A549 (cell line): ENCODE measurements at regions not wholly inside any gene's neighbourhood (a gene's known extent, or its start where the extent isn't known, plus 50 kb on each side); places are given as distances from the start of the nearest gene placed in this dataset.

ENCODE experiments used
- ATAC-seq, 2 experiments: fragments of 200-7000 bp in 1 of 2; fragments of >200 bp in 1 of 2; cut with Nextera tagmentation in 1 of 2; cut with Tn5 transposase in 1 of 2; 3 replicates each; pipeline versions ENCODE4 v1.8.0 to v1.9.1; 2018 to 2020; ENCODE audit warnings: mild to moderate bottlenecking in 1 of 2, moderate library complexity in 1 of 2
- CTCF ChIA-PET: fragments of 300-600 bp; sonication (Branson Sonifier 250); formaldehyde crosslinking; extraction: SDS; loops from one replicate; lab custom pipeline; 2021; ENCODE audit warnings: antibody characterized with exemption, inconsistent platforms; lab: Yijun Ruan, JAX
- POLR2A ChIA-PET: fragments of 350-600 bp; formaldehyde crosslinking; extraction: SDS; loops from one replicate; lab custom pipeline; 2021; ENCODE audit warnings: antibody characterized with exemption, inconsistent platforms; lab: Yijun Ruan, JAX
- DNase-seq, 2 experiments: peaks; one replicate each; pipeline versions ENCODE4 v3.0.0 to v3.0.0-alpha.2; 2011 to 2016; ENCODE audit warnings: low read depth in 1 of 2, low spot score in 1 of 2
- FAIRE-seq: peaks from 2 replicates; lab custom pipeline; 2011; peaks lifted over from hg19 to GRCh38; lab: Jason Lieb, UNC
- H3K27ac ChIP-seq, 2 experiments: fragments of >200 bp; sonication (Bioruptor Twin); formaldehyde crosslinking; 3 replicates each; pipeline ENCODE4 v1.5.1; 2016 to 2017
- H3K4me1 ChIP-seq: fragments of >200 bp; sonication (Bioruptor Twin); formaldehyde crosslinking; 3 replicates; pipeline ENCODE4 v1.6.1; 2016
- H3K4me2 ChIP-seq: fragments of >200 bp; sonication (Bioruptor Twin); formaldehyde crosslinking; 3 replicates; pipeline ENCODE4 v1.6.1; 2016
- H3K4me3 ChIP-seq: fragments of >200 bp; sonication (Bioruptor Twin); formaldehyde crosslinking; 3 replicates; pipeline ENCODE4 v1.5.1; 2016
- H3K9me3 ChIP-seq: fragments of >200 bp; sonication (Bioruptor Twin); formaldehyde crosslinking; 3 replicates; pipeline ENCODE4 v1.6.1; 2016
- CBX2 ChIP-seq: fragments of 200-600 bp; sonication (generic); IDR thresholded peaks from 2 replicates; pipeline ENCODE4 v1.6.1; 2016; ENCODE audit warnings: low read depth, mild to moderate bottlenecking, borderline replicate concordance
- CEBPB ChIP-seq, 2 experiments: fragments of >200 bp in 1 of 2; sonication (Bioruptor Twin) in 1 of 2; formaldehyde crosslinking in 1 of 2; IDR thresholded peaks; 2 replicates each; pipeline ENCODE4 v1.6.1; 2012 to 2016
- EHF ChIP-seq: fragments of 250-450 bp; sonication (Bioruptor Pico); IDR thresholded peaks from 2 replicates; pipeline ENCODE4 v1.5.0; 2020; ENCODE audit warnings: mild to moderate bottlenecking
- EHMT2 ChIP-seq: fragments of 200-600 bp; sonication (generic); IDR thresholded peaks from 2 replicates; pipeline ENCODE4 v1.6.1; 2016; ENCODE audit warnings: antibody characterized with exemption, low read depth, mild to moderate bottlenecking, moderate library complexity
- ESRRA ChIP-seq: fragments of 150-350 bp; IDR thresholded peaks from 2 replicates; pipeline ENCODE4 v1.6.1; 2014; ENCODE audit warnings: mild to moderate bottlenecking, low read length, borderline replicate concordance
- FOXS1 ChIP-seq: fragments of 250-450 bp; sonication (Bioruptor Pico); IDR thresholded peaks from 2 replicates; pipeline ENCODE4 v1.5.0; 2020; ENCODE audit warnings: mild to moderate bottlenecking, moderate library complexity
- HDAC2 ChIP-seq: fragments of 200-600 bp; sonication (generic); IDR thresholded peaks from 2 replicates; pipeline ENCODE4 v1.6.1; 2016
- JUN ChIP-seq, 2 experiments: fragments of >200 bp; sonication (Bioruptor Twin); formaldehyde crosslinking; IDR thresholded peaks; 2 replicates in 1 of 2; 3 replicates in 1 of 2; pipeline ENCODE4 v1.6.1; 2016 to 2017
- KDM1A ChIP-seq: fragments of 200-600 bp; sonication (generic); IDR thresholded peaks from 2 replicates; pipeline ENCODE4 v1.6.1; 2016; ENCODE audit warnings: low read depth, mild to moderate bottlenecking
- MAFK ChIP-seq: fragments of 450-650 bp; IDR thresholded peaks from 2 replicates; pipeline ENCODE4 v1.6.1; 2014; ENCODE audit not compliant: partially characterized antibody
- NPAS2 ChIP-seq: fragments of 250-450 bp; sonication (Bioruptor Pico); IDR thresholded peaks from 2 replicates; pipeline ENCODE4 v1.8.0; 2022; ENCODE audit warnings: mild to moderate bottlenecking, moderate library complexity, borderline replicate concordance
- POLR2AphosphoS2 ChIP-seq: conservative IDR thresholded peaks from 2 replicates; pipeline ENCODE4 v1.6.1; 2012; ENCODE audit warnings: low read length, improper control_type of control experiment, inconsistent platforms
- RCOR1 ChIP-seq: fragments of 150-350 bp; IDR thresholded peaks from 2 replicates; pipeline ENCODE4 v1.6.1; 2014; ENCODE audit warnings: antibody characterized with exemption, low read length, low read depth
- RNF2 ChIP-seq: fragments of 200-600 bp; sonication (generic); IDR thresholded peaks from 2 replicates; pipeline ENCODE4 v1.6.1; 2016; ENCODE audit warnings: low read depth, mild to moderate bottlenecking, antibody characterized with exemption, moderate library complexity, borderline replicate concordance
- TFCP2L1 ChIP-seq: fragments of 250-450 bp; sonication (Bioruptor Pico); IDR thresholded peaks from 2 replicates; pipeline ENCODE4 v1.5.0; 2021; ENCODE audit warnings: mild to moderate bottlenecking
- ZSCAN20 ChIP-seq: fragments of 250-450 bp; sonication (Bioruptor Pico); IDR thresholded peaks from 2 replicates; pipeline ENCODE4 v1.8.0; 2022; ENCODE audit warnings: mild to moderate bottlenecking, moderate library complexity
- WGBS: methylation state at CpG from one replicate; pipeline ENCODE4 v1.1.6; 2017; ENCODE audit errors: missing lambda C conversion rate; 5-methylcytosine and 5-hydroxymethylcytosine counted together
- TF ChIP-seq, protein P1 (sequence below): fragments of 450-650 bp; IDR thresholded peaks from 2 replicates; pipeline ENCODE4 v1.6.1; 2014; ENCODE audit warnings: antibody characterized with exemption
- TF ChIP-seq, protein P2 (sequence below): IDR thresholded peaks from 2 replicates; pipeline ENCODE4 v1.6.1; 2012
- TF ChIP-seq, protein P3 (sequence below): IDR thresholded peaks from 2 replicates; pipeline ENCODE4 v1.6.1; 2012
- TF ChIP-seq, protein P4 (sequence below): fragments of >200 bp; sonication (Bioruptor Twin); formaldehyde crosslinking; IDR thresholded peaks from 3 replicates; pipeline ENCODE4 v1.6.1; 2016
- TF ChIP-seq, protein P5 (sequence below): fragments of 200-600 bp; sonication (generic); IDR thresholded peaks from 2 replicates; pipeline ENCODE4 v1.6.1; 2016; ENCODE audit warnings: antibody characterized with exemption, mild to moderate bottlenecking, moderate library complexity

DNA sequence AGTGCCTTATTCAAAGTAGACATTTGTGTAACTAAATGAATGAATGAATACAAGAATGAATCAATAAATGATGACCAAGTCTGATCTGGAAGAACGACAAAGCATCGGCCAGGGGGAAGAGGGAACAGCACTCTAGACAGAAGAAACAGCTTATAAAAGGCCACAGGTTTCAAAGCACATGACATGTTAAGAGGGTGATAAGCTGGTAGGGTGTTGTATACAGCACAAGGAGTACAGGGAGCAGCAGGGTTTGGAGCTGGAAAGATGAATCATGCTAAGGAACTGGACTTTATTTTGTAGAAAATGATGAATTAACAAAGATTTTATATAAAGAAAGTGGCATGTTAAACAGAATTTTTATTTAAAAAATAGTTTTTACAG, 302.5 kb downstream of the NUAK1 start:
- ATAC-seq (no peak), DNase-seq (no peak)
- H3K4me3 ChIP-seq: no peak overlapping the region
- CTCF ChIA-PET: no interaction called here
- TF ChIP-seq, protein P1, sequence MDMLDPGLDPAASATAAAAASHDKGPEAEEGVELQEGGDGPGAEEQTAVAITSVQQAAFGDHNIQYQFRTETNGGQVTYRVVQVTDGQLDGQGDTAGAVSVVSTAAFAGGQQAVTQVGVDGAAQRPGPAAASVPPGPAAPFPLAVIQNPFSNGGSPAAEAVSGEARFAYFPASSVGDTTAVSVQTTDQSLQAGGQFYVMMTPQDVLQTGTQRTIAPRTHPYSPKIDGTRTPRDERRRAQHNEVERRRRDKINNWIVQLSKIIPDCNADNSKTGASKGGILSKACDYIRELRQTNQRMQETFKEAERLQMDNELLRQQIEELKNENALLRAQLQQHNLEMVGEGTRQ: no peak
- TF ChIP-seq, protein P2, sequence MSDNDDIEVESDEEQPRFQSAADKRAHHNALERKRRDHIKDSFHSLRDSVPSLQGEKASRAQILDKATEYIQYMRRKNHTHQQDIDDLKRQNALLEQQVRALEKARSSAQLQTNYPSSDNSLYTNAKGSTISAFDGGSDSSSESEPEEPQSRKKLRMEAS: no peak
- TF ChIP-seq MAFK (no peak), POLR2AphosphoS2 (no peak)
- TF ChIP-seq, protein P3, sequence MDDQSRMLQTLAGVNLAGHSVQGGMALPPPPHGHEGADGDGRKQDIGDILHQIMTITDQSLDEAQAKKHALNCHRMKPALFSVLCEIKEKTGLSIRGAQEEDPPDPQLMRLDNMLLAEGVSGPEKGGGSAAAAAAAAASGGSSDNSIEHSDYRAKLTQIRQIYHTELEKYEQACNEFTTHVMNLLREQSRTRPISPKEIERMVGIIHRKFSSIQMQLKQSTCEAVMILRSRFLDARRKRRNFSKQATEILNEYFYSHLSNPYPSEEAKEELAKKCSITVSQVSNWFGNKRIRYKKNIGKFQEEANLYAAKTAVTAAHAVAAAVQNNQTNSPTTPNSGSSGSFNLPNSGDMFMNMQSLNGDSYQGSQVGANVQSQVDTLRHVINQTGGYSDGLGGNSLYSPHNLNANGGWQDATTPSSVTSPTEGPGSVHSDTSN: no peak
- TF ChIP-seq, all 56 proteins: peak for 0
- Histone ChIP-seq H3K9me3 (no peaks in the 10 kb centered on the region), H3K4me1 (no peaks in the 10 kb centered on the region), H3K27ac (no peak overlapping the region), H3K4me2 (no peak overlapping the region)
- WGBS: 80% methylated on average over 2 of the region's 2 CpGs
- FAIRE-seq: no peak
- POLR2A ChIA-PET: no interaction called here

DNA sequence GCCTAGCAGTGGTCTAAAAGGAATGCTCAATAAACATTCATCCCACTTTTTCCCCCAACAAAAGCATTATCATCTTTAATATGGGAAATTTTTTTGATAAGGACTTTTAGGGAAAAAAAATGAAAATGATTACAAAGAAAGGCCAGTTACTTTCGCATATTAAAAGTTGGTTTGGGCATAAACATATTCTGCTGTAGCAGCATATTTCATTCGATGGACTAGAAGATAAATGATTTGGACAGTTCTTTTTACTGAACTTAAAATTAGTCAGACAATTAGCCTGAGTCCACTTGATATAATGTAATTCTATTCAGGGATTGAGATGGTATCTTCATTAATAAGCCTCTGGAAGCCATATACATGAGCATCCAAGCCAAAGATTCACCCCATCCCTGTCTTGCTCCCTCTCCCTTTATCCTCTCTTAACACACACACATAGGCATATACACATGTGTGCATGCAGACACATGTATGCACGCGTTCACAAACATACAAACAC, 299.1 kb downstream of the NUAK1 start:
- no peak for DNase-seq
- H3K4me3 ChIP-seq: no peak overlapping the region
- ATAC-seq: no peak
- ChIA-PET POLR2A (no interaction called here), CTCF (no interaction called here)
- no peaks in the 10 kb centered on the region for H3K4me1 ChIP-seq
- no peak overlapping the region for H3K27ac ChIP-seq
- no peak overlapping the region for H3K4me2 ChIP-seq
- FAIRE-seq: no peak
- no peaks in the 10 kb centered on the region for H3K9me3 ChIP-seq
- WGBS: 73% methylated on average over 4 of the region's 4 CpGs
- no peak for TF ChIP-seq HDAC2
- no peak for TF ChIP-seq FOXS1 (CRISPR knock-in tag)
- TF ChIP-seq NPAS2: no peak
- no peak for TF ChIP-seq KDM1A
- TF ChIP-seq CBX2: no peak
- TF ChIP-seq, protein P4, sequence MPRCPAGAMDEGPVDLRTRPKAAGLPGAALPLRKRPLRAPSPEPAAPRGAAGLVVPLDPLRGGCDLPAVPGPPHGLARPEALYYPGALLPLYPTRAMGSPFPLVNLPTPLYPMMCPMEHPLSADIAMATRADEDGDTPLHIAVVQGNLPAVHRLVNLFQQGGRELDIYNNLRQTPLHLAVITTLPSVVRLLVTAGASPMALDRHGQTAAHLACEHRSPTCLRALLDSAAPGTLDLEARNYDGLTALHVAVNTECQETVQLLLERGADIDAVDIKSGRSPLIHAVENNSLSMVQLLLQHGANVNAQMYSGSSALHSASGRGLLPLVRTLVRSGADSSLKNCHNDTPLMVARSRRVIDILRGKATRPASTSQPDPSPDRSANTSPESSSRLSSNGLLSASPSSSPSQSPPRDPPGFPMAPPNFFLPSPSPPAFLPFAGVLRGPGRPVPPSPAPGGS: no peak
- TF ChIP-seq, protein P5, sequence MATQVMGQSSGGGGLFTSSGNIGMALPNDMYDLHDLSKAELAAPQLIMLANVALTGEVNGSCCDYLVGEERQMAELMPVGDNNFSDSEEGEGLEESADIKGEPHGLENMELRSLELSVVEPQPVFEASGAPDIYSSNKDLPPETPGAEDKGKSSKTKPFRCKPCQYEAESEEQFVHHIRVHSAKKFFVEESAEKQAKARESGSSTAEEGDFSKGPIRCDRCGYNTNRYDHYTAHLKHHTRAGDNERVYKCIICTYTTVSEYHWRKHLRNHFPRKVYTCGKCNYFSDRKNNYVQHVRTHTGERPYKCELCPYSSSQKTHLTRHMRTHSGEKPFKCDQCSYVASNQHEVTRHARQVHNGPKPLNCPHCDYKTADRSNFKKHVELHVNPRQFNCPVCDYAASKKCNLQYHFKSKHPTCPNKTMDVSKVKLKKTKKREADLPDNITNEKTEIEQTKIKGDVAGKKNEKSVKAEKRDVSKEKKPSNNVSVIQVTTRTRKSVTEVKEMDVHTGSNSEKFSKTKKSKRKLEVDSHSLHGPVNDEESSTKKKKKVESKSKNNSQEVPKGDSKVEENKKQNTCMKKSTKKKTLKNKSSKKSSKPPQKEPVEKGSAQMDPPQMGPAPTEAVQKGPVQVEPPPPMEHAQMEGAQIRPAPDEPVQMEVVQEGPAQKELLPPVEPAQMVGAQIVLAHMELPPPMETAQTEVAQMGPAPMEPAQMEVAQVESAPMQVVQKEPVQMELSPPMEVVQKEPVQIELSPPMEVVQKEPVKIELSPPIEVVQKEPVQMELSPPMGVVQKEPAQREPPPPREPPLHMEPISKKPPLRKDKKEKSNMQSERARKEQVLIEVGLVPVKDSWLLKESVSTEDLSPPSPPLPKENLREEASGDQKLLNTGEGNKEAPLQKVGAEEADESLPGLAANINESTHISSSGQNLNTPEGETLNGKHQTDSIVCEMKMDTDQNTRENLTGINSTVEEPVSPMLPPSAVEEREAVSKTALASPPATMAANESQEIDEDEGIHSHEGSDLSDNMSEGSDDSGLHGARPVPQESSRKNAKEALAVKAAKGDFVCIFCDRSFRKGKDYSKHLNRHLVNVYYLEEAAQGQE: no peak
- TF ChIP-seq JUN (IDR thresholded peaks at IDR 0.05): no peak
- TF ChIP-seq TFCP2L1: no peak
- TF ChIP-seq RCOR1: no peak
- no peak for TF ChIP-seq EHMT2
- TF ChIP-seq CEBPB (IDR thresholded peaks at IDR 0.05): no peak
- no peak for TF ChIP-seq EHF (CRISPR knock-in tag)
- TF ChIP-seq ESRRA: no peak
- TF ChIP-seq RNF2: no peak
- TF ChIP-seq ZSCAN20 (CRISPR knock-in tag): no peak
